Pons (tissue), 1 donor: ENCODE measurements at regions not wholly inside any gene's neighbourhood (a gene's known extent, or its start where the extent isn't known, plus 50 kb on each side); places are given as distances from the start of the nearest gene placed in this dataset.

ENCODE experiments used
- DNase-seq: peaks from one replicate; pipeline ENCODE4 v3.0.0-alpha.2; 2016; ENCODE audit warnings: low spot score

GRCh38 chr5:26669523-26669922 lies 368.9 kb downstream of the CDH9 start:
- DNase-seq = no peak

GRCh38 chr5:26669031-26669430 lies 369.4 kb downstream of the CDH9 start:
- no peak for DNase-seq

DNA sequence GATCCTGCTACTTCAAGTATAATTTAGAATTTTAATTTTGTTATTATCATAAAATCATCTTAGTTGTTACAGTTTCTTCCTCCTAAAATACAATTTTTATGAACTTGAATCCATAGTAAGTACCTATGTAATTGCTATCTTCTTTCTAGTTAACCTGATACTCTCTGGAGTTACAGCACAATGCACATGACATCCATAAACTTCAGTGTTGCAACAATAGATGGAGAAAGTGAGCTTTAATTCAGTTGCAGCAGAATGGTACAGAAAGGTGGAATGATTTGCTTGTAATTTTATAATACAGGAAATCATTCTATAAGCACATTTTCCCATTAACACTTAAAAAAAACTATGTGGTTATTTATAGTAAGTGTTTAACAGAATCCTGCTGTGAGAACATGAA lies 372.0 kb downstream of the CDH9 start:
- no peak for DNase-seq

- DNase-seq = no peak
These were observed 374.9 kb downstream of the CDH9 start for GRCh38 chr5:26663500-26663899.

GRCh38 chr5:26662806-26663360 lies 375.5 kb downstream of the CDH9 start:
- DNase-seq = no peak

DNA sequence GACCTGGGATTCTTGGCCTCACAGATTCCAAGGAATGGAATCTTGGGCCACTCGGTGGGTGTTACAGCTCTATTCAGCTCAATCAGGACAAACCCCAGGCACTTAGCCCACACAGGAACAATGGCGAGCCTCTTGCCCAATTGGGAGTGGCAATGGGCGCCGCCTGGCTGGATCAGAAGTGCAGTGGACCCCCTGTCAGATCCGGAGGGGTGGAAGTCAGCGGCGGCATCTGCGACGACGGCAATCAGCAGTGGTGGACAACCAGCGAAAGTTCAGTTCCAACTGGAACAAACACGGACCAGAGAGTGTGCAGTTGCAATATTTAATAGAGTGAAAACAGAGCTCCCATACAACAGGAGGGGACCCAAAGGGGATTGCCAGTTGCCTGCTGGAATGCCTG lies 378.3 kb downstream of the CDH9 start:
- DNase-seq = no peak

DNA sequence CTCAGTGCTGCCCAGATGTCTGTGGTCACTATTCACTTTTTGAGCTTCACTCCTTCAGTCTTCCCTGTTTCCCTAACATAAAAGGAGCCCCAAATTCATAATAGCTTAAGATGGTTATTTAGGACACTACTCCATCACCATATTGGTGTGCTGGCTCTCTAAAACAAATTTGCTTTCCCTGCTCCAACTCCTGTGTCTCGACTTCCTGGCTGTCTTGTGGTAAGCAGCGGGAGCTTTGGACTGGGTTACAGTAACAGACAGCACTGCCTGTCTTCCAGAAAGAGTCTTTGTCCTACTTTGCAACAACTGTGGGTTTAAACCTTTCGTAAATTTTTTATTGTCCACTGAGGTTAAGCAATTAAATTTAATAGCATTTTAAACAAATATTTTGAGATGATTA lies 389.4 kb downstream of the CDH9 start:
- peak; percentile 26 for DNase-seq

DNA sequence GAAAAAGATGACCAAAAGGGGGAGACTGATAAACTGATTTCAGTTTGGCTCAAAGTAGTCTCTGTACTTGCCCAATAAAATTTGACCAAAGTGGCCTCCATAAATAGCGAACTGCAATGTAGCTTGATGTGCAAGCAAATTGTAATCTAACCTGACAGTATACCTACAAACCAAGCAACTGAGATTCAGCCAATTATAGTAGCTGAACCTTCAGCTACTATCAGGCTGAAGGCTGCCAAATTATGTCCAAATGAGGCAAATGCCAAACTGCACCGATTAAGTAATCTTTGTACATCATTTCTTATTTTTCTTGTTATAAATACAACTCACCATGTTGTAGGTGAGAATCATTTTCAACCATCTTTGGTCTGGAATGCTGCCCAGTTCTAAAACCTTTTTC lies 390.6 kb downstream of the CDH9 start:
- no peak for DNase-seq

- DNase-seq = no peak
These were observed 392.7 kb downstream of the CDH9 start for GRCh38 chr5:26645659-26646058.

- no peak for DNase-seq
These were observed 396.9 kb downstream of the CDH9 start for GRCh38 chr5:26641492-26641891.

GRCh38 chr5:26625099-26625498 lies 413.3 kb downstream of the CDH9 start:
- DNase-seq = no peak

DNA sequence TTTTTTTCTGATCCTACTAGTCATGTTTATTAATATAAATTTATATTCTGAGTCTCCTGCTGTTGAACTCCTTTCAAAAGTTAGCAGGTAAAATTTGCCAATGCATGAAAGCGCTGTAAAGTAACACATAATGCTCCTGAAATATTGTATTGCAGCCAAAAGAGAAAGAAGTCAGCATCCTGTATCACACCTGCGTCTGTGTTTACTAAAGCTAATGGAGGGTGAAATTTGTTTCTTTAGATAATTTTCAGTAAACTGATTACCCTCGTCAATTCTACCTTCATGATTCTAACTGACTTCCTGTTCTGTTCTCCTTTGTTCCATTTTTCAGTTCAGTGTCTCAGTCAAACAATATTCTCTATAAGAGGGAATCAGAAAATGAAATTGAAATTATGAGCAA lies 415.4 kb downstream of the CDH9 start:
- no peak for DNase-seq

DNA sequence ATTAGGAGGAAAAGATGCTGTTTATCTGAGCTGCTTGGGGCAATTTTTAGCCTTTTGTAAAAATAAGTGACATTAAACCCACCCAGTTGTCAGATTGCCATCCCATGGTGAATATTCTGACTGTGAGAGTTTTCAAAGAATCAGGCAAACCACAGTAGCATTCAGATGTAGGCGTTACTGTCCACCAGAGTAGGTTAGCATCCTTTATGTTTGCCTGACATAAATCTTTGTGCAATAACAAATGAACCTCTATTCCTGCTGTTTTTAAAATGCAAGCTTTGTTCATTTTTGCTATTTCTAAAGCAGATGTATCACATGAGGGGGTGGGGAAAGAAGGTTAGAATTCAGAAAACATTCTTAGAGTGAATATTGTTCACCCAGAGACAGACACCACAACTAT lies 427.8 kb downstream of the CDH9 start:
- no peak for DNase-seq

DNA sequence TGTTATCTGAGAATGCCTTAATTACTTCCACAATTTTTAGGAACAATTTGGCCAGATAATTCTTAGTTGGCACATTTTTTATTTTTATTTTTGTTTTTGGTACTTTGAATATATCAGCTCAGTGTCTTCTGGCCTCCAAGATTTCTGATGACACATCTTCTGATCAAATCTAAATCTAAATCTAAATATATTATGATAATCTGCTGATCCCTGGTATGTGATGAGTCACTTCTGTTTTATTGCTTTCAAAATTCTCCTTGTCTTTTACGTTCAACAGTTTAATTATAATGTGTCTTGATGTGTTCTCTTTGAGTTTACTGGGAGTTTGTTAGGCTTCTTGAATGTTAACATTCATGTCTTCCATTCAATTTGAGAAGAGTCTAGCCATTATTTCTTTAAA lies 436.8 kb downstream of the CDH9 start:
- DNase-seq = no peak

GRCh38 chr5:26582350-26583045 lies 455.9 kb downstream of the CDH9 start:
- no peak for DNase-seq

DNA sequence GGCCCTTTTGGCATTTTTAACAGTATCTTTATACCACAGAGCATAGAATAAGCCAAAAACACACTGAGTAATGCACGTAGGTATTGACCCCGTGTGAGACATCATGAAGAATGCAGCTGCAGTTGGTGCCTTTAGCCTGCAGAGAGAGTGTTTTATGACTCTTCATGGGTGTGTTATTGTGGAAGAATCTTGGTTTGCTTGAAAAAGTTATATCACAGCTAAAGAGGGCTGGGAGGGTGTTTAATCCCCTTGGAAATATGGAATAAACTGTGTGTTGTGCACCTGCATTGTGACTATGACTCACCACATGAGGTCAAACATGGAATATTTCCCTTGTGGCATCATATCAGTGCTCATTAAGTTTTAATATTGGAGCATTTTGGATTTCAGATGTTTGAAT lies 458.7 kb downstream of the CDH9 start:
- no peak for DNase-seq

GRCh38 chr5:26578002-26578401 lies 460.4 kb downstream of the CDH9 start:
- no peak for DNase-seq

DNA sequence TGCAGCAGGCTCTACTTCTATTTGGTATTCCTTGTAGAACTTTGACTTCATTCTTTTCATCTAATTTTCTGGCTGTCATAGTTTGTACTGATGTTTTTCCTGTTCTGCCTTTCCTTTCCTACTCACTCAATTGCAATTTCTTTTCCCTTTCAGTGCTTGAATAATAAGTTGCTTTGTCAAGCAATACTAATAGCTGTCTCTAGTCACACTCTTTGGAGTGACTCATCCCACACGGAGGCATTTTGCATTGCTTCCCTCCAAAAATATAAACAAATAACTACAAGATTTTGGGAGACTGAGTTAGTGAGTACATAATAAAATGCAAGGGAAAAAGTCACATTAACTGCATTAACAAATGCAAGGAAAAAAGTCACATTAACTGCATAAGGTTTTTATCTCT lies 465.9 kb downstream of the CDH9 start:
- peak; percentile 10 for DNase-seq

- no peak for DNase-seq
These were observed 468.5 kb downstream of the CDH9 start for GRCh38 chr5:26569929-26570258.

GRCh38 chr5:26569241-26569928 lies 469.0 kb downstream of the CDH9 start:
- no peak for DNase-seq

DNA sequence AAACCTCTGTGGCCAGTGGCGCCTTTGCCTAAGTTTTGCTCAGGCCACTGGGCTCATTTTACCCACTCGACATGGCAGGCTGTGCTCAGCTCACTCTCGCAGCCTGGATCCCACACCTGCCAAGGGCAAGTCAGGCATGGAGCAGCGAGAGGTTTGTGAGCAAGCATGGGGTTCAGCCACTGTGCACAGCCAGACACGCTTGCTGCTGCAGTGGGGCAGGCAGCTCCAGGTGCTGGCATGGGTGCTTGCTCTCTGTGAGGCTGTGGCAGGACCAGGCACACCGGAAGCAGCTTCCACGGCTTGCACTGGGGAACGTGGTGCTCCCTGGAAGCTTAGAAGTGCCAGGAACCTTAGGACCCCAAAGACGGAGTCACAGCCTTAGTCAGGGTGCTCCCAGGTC lies 470.1 kb downstream of the CDH9 start:
- no peak for DNase-seq

DNA sequence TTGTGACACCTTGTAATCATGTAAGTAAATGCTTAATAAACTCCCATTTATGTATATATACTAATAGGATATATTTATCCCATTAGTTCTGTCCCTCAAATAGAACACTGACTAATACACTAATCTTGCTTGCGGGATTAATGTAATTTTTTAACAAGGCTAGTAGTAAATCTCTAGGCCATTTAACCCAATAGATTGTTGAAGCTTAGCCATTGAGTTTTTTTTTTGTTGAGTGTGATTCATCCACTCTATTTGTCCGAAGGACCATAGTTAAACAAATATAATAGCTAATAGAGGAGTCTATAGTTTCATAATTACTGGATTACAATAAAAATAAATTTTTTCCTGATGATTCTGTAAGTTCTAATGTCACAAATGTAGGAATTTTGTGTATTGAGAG lies 474.4 kb downstream of the CDH9 start:
- no peak for DNase-seq

DNA sequence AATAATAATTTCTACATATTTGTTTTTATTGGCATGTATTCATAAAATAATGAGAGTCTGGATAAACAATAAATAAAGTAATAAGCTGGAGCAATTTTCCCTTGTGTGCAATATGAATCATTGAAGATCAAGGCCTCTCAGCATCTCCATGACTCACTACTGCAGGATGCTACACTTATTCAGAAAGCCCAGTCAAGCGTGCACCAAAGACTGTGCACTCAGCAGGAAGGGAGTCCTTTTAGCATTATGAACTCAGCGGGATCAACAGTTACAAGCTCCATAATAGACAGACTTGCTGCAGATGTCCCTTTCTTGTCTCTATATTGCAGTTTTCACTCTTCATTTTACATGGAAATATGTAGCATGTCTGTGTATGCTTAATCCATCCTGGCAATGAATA lies 485.3 kb downstream of the CDH9 start:
- DNase-seq = peak; percentile 42

DNA sequence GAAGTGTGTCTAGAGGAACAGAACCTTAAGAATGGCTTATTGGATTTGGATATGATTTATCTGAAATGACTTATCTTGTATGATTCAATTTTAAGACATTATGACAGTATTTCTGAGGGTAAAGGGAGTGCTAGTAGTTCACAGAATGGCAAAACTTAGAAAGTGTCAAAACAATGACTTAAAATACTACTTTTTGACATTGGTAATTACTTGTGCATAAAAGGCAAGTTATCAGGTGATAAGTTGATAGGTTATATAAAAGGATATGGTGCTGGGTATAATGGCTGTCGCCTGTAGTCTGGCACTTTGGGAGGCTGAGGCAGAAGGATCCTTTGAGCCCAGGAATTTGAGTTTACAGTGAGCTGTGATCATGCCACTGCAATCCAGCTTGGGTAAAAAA lies 494.4 kb downstream of the CDH9 start:
- DNase-seq = no peak
